ENCODE measurements at regions not wholly inside any gene's neighbourhood (a gene's known extent, or its start where the extent isn't known, plus 50 kb on each side); places are given as distances from the start of the nearest gene placed in this dataset.

GRCh38 chrX:42707742-42708141, 70.2 kb downstream of the PPP1R2C start:
- H3K27ac ChIP-seq (ENCODE audit: low read length): no peak overlapping the region
- H3K9me3 ChIP-seq (ENCODE audit: insufficient read depth, low read length, severe bottlenecking): no peaks in the 10 kb centered on the region
- no peak overlapping the region for H3K4me2 ChIP-seq (ENCODE audit: insufficient read depth, low read length)
- TF ChIP-seq, protein P1, sequence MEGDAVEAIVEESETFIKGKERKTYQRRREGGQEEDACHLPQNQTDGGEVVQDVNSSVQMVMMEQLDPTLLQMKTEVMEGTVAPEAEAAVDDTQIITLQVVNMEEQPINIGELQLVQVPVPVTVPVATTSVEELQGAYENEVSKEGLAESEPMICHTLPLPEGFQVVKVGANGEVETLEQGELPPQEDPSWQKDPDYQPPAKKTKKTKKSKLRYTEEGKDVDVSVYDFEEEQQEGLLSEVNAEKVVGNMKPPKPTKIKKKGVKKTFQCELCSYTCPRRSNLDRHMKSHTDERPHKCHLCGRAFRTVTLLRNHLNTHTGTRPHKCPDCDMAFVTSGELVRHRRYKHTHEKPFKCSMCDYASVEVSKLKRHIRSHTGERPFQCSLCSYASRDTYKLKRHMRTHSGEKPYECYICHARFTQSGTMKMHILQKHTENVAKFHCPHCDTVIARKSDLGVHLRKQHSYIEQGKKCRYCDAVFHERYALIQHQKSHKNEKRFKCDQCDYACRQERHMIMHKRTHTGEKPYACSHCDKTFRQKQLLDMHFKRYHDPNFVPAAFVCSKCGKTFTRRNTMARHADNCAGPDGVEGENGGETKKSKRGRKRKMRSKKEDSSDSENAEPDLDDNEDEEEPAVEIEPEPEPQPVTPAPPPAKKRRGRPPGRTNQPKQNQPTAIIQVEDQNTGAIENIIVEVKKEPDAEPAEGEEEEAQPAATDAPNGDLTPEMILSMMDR (IDR thresholded peaks at IDR 0.05; ENCODE audit: borderline replicate concordance, extremely low read depth, low read length, poor library complexity, severe bottlenecking): no peak
- ATAC-seq (ENCODE audit: insufficient read depth, low read depth) (no peak), DNase-seq (no peak)
- H3K36me3 ChIP-seq (ENCODE audit: insufficient read depth, low read length): no peaks in the 10 kb centered on the region
- H4K20me1 ChIP-seq (ENCODE audit: insufficient read depth, low read length): no peaks in the 10 kb centered on the region
- no peaks in the 10 kb centered on the region for H3K27me3 ChIP-seq (ENCODE audit: insufficient read depth, low read length, poor library complexity)
- no peak overlapping the region for H3K9ac ChIP-seq (ENCODE audit: low read depth, low read length)
- no peaks in the 10 kb centered on the region for H3K79me2 ChIP-seq (ENCODE audit: insufficient read depth, low read length)
- no peak overlapping the region for H2AFZ ChIP-seq (ENCODE audit: low read depth, low read length)
- H3K4me3 ChIP-seq (ENCODE audit: low read depth in 1 of 2, low read length in 2 of 2): no peak overlapping the region
- peaks cover 39% of the 10 kb centered on the region for H3K4me1 ChIP-seq (ENCODE audit: insufficient read depth, low read length)

GRCh38 chrX:42704454-42704853, 73.5 kb downstream of the PPP1R2C start:
- no peaks in the 10 kb centered on the region for H3K79me2 ChIP-seq (ENCODE audit: insufficient read depth, low read length)
- H3K36me3 ChIP-seq (ENCODE audit: insufficient read depth, low read length): no peaks in the 10 kb centered on the region
- DNase-seq: peak; percentile 66
- H3K9ac ChIP-seq (ENCODE audit: low read depth, low read length): peak overlapping the region; percentile 27; the same call in 1 of the 2 replicates
- TF ChIP-seq, protein P1 (IDR thresholded peaks at IDR 0.05; ENCODE audit: borderline replicate concordance, extremely low read depth, low read length, poor library complexity, severe bottlenecking): no peak
- no peak for TF ChIP-seq EZH2 (IDR thresholded peaks at IDR 0.05; ENCODE audit: borderline replicate concordance, low read depth, low read length, severe bottlenecking)
- no peaks in the 10 kb centered on the region for H3K9me3 ChIP-seq (ENCODE audit: insufficient read depth, low read length, severe bottlenecking)
- no peaks in the 10 kb centered on the region for H4K20me1 ChIP-seq (ENCODE audit: insufficient read depth, low read length)
- no peaks in the 10 kb centered on the region for H3K27me3 ChIP-seq (ENCODE audit: insufficient read depth, low read length, poor library complexity)
- ATAC-seq (ENCODE audit: insufficient read depth, low read depth): peak; percentile 95
- peak overlapping the region; percentile 94 for H3K27ac ChIP-seq (ENCODE audit: low read length)
- H3K4me3 ChIP-seq (ENCODE audit: low read depth in 1 of 2, low read length in 2 of 2): no peak overlapping the region
- H3K4me2 ChIP-seq (ENCODE audit: insufficient read depth, low read length): peak overlapping the region; percentile 20
- 0 out of 2 replicates have a peak overlapping the region, but pooled peaks have one; percentile 10 for H2AFZ ChIP-seq (ENCODE audit: low read depth, low read length)
- H3K4me1 ChIP-seq (ENCODE audit: insufficient read depth, low read length): peaks cover 26% of the 10 kb centered on the region

- Histone ChIP-seq H2AFZ (ENCODE audit: low read depth, low read length) (no peak overlapping the region), H3K4me2 (ENCODE audit: insufficient read depth, low read length) (no peak overlapping the region), H3K27me3 (ENCODE audit: insufficient read depth, low read length, poor library complexity) (no peaks in the 10 kb centered on the region), H3K9me3 (ENCODE audit: insufficient read depth, low read length, severe bottlenecking) (no peaks in the 10 kb centered on the region), H3K79me2 (ENCODE audit: insufficient read depth, low read length) (no peaks in the 10 kb centered on the region), H3K9ac (ENCODE audit: low read depth, low read length) (no peak overlapping the region), H3K27ac (ENCODE audit: low read length) (no peak overlapping the region), H3K4me3 (ENCODE audit: low read depth in 1 of 2, low read length in 2 of 2) (no peak overlapping the region), H3K4me1 (ENCODE audit: insufficient read depth, low read length) (0 out of 2 replicates have a peak, but pooled peaks cover 5% of the 10 kb centered on the region), H3K36me3 (ENCODE audit: insufficient read depth, low read length) (no peaks in the 10 kb centered on the region), H4K20me1 (ENCODE audit: insufficient read depth, low read length) (no peaks in the 10 kb centered on the region)
- no peak for TF ChIP-seq EZH2 (IDR thresholded peaks at IDR 0.05; ENCODE audit: borderline replicate concordance, low read depth, low read length, severe bottlenecking)
- TF ChIP-seq, protein P1 (IDR thresholded peaks at IDR 0.05; ENCODE audit: borderline replicate concordance, extremely low read depth, low read length, poor library complexity, severe bottlenecking): no peak
- DNase-seq (no peak), ATAC-seq (ENCODE audit: insufficient read depth, low read depth) (no peak)
Measured at GRCh38 chrX:42697544-42697943, 80.4 kb downstream of the PPP1R2C start.
